NCI-H1417 treated with DMSO at 0.1 percent for 48 hours (cell line): ENCODE measurements at regions not wholly inside any gene's neighbourhood (a gene's known extent, or its start where the extent isn't known, plus 50 kb on each side); places are given as distances from the start of the nearest gene placed in this dataset.
"Not testable (repeated sequence)": the region's sequence is repeated elsewhere in the genome, so short reads cannot be mapped to it uniquely, and the experiment has no call there.

Experiments
- DNase-seq: peaks from one replicate; lab custom pipeline; 2025; lab: John Stamatoyannopoulos, UW

- peak; percentile 100 for DNase-seq
These were observed 64.7 kb upstream of the CCDC39 start for GRCh38 chr3:180743813-180744590.

- DNase-seq = peak; percentile 73
These were observed 68.6 kb upstream of the CCDC39 start for GRCh38 chr3:180747805-180748361.

GRCh38 chr3:180749322-180749721 is 70.0 kb upstream of the CCDC39 start:
- DNase-seq = no peak

- DNase-seq = no peak
These were observed 70.5 kb upstream of the CCDC39 start for GRCh38 chr3:180749796-180750195.

- no peak for DNase-seq
These were observed 76.3 kb upstream of the CCDC39 start for GRCh38 chr3:180755556-180755955.

GRCh38 chr3:180762866-180763265 is 83.6 kb upstream of the CCDC39 start:
- DNase-seq = no peak

GRCh38 chr3:180764481-180764880 is 85.2 kb upstream of the CCDC39 start:
- DNase-seq = no peak

- DNase-seq = no peak
These were observed 91.3 kb upstream of the CCDC39 start for GRCh38 chr3:180770639-180771038.

GRCh38 chr3:180776433-180776832 is 97.1 kb upstream of the CCDC39 start:
- DNase-seq = no peak

GRCh38 chr3:180782195-180782984 is 103.1 kb upstream of the CCDC39 start:
- DNase-seq = no peak

GRCh38 chr3:180786227-180786626 is 106.9 kb upstream of the CCDC39 start:
- DNase-seq = not testable (repeated sequence)

GRCh38 chr3:180789774-180790173 is 110.5 kb upstream of the CCDC39 start:
- no peak for DNase-seq

GRCh38 chr3:180798197-180798596 is 114.3 kb upstream of the FXR1 start:
- DNase-seq = no peak

- peak; percentile 51 for DNase-seq
These were observed 109.6 kb upstream of the FXR1 start for GRCh38 chr3:180802837-180803236.

GRCh38 chr3:180804916-180805315 is 107.6 kb upstream of the FXR1 start:
- peak; percentile 39 for DNase-seq

GRCh38 chr3:180808823-180809575 is 103.5 kb upstream of the FXR1 start:
- DNase-seq = no peak

GRCh38 chr3:180820400-180820799 is 92.1 kb upstream of the FXR1 start:
- DNase-seq = no peak

GRCh38 chr3:180825964-180826363 is 86.5 kb upstream of the FXR1 start:
- DNase-seq = no peak

GRCh38 chr3:180827171-180827570 is 85.3 kb upstream of the FXR1 start:
- DNase-seq = no peak

- DNase-seq = no peak
These were observed 84.3 kb upstream of the FXR1 start for GRCh38 chr3:180828001-180828720.

- no peak for DNase-seq
These were observed 83.6 kb upstream of the FXR1 start for GRCh38 chr3:180828723-180829408.
